GM18867 (cell line): ENCODE measurements at regions not wholly inside any gene's neighbourhood (a gene's known extent, or its start where the extent isn't known, plus 50 kb on each side); places are given as distances from the start of the nearest gene placed in this dataset.

Source experiments
- ATAC-seq: cut with Tn5 transposase; IDR thresholded peaks from one replicate; pipeline ENCODE4 v1.9.1; 2021; ENCODE audit warnings: mild to moderate bottlenecking, moderate library complexity; ENCODE audit not compliant: unreplicated experiment

DNA sequence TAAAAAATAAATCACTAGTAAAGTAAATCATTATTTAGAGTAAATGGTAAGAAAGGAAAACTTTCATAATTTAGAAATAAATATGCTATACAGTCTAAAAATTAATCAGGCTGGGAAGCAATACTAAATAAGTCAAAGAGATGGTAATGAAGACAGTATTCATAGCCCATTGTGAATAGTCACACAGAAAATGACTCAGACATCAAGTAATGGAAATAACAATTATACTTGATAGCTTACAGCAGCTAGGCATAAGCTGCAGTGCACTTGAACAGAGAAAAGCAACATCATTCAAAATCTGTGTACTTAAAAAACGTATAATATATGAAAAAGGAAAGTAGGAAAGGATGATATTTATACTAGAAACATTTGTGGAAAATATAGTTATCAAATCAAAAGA, 642.5 kb upstream of the GNPDA2 start:
- ATAC-seq: no peak

- ATAC-seq: no peak
Observed at GRCh38 chr4:45363931-45364330, 637.6 kb upstream of the GNPDA2 start.

DNA sequence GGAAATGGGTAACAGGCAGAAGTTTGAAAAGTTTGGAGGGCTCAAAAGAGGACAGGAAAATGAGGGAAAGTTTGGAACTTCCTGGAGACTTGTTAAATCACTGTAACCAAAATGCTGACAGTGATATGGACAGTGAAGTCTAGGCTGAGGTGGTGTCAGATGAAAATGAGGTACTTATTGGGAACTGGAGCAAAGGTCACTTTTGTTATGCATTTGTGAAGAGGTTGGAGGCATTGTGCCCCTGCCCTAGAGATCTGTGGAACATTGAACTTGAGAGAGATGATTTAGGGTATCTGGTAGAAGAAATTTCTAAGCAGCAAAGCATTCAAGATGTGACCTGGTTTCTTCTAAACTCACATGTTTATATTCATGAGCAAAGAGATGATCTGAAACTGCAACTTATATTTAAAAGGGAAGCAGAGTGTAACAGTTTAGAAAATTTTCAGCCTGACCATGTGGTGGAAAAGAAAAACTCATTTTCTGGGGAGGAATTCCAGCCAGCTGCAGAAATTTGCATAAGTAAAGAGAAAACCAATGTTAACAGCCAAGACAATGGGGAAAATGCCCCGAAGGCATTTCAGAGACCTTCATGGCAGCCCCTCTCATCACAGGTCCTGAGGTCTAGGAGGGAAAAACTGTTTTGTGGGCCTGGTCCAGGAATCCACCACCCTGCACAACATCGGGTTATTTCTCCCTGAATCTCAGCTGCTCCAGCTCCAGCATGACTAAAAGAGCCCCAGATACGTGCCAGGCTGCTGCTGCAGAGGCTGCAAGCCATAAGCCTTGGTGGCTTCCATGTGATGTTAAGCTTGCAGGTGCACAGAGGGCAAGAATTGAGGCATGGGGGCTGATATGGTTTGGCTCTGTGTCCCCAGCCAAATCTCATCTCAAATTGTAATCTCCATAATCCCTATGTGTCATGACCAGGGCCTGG, 632.5 kb upstream of the GNPDA2 start:
- no peak for ATAC-seq

- no peak for ATAC-seq
Observed at GRCh38 chr4:45353161-45353560, 626.8 kb upstream of the GNPDA2 start.

GRCh38 chr4:45350438-45350837, 624.1 kb upstream of the GNPDA2 start:
- ATAC-seq: peak; percentile 91

DNA sequence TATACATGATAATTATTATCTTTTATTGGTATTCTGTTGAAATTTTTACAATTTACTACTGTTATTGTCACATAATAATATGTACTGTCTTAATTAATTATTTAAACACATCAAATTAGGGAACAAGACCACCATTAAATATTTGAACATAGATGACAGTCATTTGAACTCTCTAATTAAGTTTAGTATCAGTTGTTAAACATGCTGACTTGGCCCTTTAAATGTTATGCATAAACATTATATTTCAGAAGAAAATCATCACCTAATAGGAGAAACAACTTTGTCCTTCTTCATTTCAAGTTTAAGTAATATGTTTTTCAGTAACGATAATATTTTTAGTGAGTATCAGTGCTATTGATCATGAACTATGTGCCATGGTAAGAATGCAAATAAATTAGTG, 623.5 kb upstream of the GNPDA2 start:
- peak; percentile 22 for ATAC-seq

- ATAC-seq: no peak
Observed at GRCh38 chr4:45346816-45347435, 620.6 kb upstream of the GNPDA2 start.

- no peak for ATAC-seq
Observed at GRCh38 chr4:45345558-45345957, 619.2 kb upstream of the GNPDA2 start.

- no peak for ATAC-seq
Observed at GRCh38 chr4:45331802-45332201, 605.4 kb upstream of the GNPDA2 start.

DNA sequence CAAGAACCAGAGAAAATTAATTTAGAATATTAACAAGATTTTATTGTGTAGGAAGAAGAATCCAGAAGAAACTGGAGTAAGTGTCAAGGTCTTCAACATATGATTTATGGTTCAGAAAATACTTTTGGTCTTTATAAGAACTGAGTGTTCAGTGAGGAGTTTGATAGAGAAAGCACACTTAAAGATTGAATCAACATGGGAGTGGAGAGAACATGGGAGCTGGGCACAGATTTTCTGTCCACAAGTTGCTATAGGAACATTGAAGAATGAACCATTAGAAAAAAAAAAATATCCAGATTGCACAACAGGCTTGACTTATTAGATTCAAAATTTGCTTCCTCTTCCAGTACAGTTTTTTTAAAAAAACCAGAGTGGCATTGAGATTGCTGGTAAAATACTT, 601.2 kb upstream of the GNPDA2 start:
- ATAC-seq: no peak

DNA sequence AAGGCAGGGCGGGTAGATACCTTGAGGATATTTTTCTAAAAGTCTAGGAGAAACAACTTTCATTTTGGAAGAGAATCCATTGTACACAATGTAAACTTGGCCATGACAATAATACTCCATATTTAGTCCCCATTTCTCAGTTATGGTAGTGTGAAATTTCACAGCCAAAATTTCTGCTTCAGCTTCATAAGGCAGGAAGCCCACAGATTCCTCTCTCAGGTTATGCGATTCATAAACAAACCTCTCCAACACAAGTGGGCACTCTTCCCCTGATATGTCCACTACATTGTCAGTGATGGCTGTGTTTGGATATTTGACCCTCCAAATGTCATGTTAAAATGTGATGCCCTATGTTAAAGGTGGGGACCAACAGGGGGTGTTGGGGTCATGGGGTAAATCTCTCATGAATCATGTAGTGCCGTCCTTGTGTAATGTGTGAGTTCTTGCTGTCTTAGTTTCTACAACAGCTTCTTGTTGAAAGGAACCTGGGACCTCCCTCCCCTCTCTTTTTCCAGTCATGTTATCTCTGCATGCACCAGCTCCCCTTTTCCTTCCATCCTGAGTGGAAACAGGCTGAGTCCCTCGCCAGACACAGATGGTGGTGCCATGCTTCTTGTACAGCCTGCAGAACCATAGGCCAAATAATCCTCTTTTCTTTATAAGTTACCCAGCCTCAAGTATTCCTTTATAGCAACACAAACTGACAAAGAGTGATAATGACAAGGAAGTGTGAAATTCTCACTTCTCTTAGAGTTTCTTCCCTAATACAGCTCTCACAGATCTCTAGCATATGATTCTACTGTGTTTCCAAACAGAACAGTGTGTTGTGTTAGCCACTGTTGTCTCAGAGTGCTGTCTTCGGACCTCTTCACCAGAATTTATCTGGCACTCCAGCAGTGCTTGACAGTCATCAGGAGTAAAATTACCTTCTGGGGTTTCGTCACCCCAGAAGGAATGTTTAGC, 598.4 kb upstream of the GNPDA2 start:
- no peak for ATAC-seq

- ATAC-seq: no peak
Observed at GRCh38 chr4:45323453-45324058, 597.2 kb upstream of the GNPDA2 start.

DNA sequence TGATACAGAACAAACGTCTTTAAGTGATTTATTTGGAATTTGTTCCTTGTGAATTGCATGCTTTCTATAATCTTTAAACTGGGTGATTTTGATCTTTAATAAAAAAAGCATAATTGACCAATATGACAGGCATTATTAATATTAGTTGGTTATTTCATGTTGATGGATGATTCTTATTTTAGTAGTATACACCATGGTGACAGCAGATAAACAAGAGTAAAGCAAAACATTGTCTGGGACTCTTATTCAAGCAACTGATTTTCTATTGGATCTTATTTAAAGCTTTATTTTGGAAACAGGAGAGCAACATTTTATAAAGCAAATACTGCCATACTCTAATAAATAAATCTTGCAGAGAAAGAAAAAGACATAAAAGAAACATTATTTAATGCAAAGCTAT, 591.4 kb upstream of the GNPDA2 start:
- no peak for ATAC-seq

DNA sequence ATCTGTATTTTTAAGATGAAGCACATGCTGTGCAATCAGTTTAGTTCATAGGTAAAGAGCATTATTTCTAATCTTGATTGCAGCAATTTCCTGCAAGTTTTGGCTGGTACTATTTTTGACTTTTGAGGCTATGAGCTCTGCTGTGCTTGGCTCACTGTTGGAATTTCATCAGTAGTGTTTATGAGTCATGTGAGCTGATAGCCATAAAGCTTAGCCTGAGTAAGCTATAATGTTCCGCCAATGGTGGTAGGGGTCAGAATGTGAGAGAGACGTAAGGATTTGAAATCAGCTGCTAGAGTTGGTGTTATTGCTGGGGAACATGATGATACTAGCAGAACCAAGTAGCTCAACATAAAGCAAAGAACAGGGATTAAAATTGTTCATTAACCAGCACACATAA, 590.9 kb upstream of the GNPDA2 start:
- ATAC-seq: no peak

DNA sequence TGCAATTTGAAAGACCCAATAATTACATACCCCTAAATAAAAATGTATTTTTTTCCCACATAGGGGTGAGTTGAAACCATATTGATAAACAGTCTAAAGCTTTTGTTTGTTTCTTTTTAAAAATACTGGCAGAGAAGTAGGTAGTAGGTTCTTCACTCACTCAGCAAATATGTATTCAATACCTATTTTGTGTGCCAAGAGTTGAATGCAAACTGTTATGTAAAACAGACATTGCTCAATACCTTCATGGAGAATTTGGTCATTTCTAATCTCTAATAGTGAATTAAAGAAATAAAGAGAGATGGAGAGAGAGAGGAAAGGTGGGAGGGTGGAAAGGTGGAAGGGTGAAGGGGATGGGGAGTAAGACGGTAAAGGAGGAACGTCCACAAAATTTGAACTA, 589.9 kb upstream of the GNPDA2 start:
- ATAC-seq: no peak

DNA sequence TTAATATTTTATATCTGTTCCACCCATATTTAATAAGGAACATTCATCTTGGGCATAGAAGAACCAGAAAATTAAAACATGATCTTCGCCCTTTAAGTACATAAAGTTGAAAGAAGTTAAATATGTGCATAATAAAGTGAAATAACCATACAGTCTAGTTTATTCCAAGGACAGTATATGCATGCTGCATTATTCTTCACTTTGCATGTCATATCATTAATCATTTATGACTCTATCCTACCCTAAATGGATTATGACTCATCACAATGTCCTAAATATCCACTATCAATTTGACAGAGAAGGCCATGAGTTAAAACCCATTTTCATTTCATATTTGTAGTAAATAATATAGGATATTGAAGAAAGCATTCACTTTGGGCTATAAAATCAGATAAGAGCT, 576.5 kb upstream of the GNPDA2 start:
- ATAC-seq: no peak

- ATAC-seq: no peak
Observed at GRCh38 chr4:45294464-45294863, 568.1 kb upstream of the GNPDA2 start.

DNA sequence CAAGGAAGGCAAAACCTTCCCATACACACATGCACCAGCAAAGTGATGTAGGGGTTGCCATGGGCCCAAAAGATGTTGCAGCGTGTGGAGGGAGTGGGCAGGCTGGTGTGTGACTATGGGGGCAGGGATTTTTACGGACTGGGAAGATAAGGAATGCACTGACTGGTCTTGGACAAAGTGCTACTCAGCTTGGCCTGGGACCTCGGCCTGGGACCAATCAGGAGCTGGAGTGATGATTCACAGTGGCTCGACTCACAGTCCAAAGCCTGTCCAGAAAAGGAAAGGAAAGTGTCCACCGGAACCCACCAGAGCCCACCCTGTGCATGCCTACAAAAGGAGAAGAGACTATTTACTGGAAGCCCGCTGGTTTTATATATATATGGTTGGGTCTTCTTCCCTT, 567.0 kb upstream of the GNPDA2 start:
- ATAC-seq: no peak

DNA sequence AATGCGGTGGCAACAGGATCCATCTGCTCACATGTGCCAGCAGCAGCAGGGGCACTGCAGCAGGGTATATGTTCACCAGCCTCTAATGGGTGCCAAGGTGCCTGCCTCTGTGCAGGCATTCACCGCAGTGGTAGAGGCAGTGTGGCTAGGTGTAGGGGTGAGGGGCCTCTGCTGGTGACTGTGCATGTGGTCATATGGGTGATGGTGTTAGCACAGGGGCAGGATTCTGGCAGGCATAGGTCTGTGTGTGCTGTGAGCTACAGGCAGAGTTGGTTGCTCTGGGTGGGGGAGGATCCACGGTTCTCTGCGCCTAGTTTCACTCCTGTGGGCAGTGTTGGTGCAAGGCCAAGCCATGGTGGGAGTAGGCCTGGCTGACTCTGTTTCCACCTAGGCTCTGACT, 566.5 kb upstream of the GNPDA2 start:
- no peak for ATAC-seq

DNA sequence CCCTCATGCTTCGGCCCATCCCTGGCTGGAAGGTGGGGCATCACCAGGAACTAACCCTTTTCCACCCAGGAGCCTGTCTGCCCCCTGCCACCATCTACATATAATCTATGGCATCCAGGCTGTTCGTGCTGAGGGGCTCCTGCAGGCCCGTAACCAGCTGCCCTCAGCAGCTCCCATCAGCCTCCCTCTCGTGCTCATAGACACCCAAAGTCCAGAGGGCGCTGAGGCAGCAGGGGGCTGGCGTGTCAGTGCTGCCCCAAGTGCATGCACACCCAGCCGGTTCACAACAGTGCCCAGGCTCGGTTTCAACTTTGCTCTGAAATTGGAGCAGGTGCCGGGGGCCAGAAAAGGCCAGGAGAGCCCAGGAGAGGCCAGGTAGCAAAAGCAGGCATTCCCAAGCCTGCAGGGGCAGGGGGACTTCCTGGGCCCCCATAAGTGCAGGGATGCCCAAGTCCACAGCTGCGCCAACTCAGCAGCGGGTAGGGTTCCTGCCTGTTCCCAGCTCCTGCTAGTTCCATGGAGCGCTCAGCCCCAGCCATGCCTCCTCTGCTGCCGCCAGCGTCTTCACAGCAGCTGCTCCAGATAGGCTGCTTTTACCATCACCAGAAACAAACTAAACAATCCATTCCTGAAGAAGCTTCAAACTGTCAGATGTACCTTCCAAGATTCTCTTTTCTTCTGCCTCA, 558.2 kb upstream of the GNPDA2 start:
- no peak for ATAC-seq
